HepG2 (cell line): ENCODE measurements at regions not wholly inside any gene's neighbourhood (a gene's known extent, or its start where the extent isn't known, plus 50 kb on each side); places are given as distances from the start of the nearest gene placed in this dataset.

Source experiments
- ATAC-seq: fragments of 200-7000 bp; cut with Tn5 transposase; 3 replicates; pipeline ENCODE4 v1.9.1; 2020; ENCODE audit warnings: mild to moderate bottlenecking, moderate library complexity
- BruUV-seq: library from RNA; stranded (reverse); fragments of 400-500 nt; replicated peaks from 2 replicates; lab custom pipeline; 2021; lab: Mats Ljungman, UMichigan
- CTCF ChIA-PET: fragments of 300-600 bp; formaldehyde crosslinking; extraction: SDS; loops from one replicate; lab custom pipeline; 2021; ENCODE audit warnings: low total read pairs, inconsistent platforms, low intra/inter-chr PET ratio; lab: Yijun Ruan, JAX
- POLR2A ChIA-PET: fragments of 350-600 bp; sonication (Branson Sonifier 250); formaldehyde crosslinking; loops from one replicate; lab custom pipeline; 2020; ENCODE audit warnings: antibody characterized with exemption, inconsistent platforms; lab: Yijun Ruan, JAX
- DNase-seq: peaks from one replicate; pipeline ENCODE4 v3.0.0-alpha.2; 2015; ENCODE audit warnings: low spot score
- FAIRE-seq: peaks from 3 replicates; lab custom pipeline; 2011; peaks lifted over from hg19 to GRCh38; lab: Jason Lieb, UNC
- H2AFZ ChIP-seq: one replicate; pipeline ENCODE4 v1.6.1; 2011; ENCODE audit warnings: low read length, inconsistent platforms
- H3K27ac ChIP-seq: fragments of 300-600 bp; 3 replicates; pipeline ENCODE4 v1.8.0; 2011; ENCODE audit warnings: mixed run types, mild to moderate bottlenecking, mixed read lengths, low read length, inconsistent platforms; ENCODE audit not compliant: insufficient read depth; ENCODE audit errors: extremely low read length
- H3K27me3 ChIP-seq, 2 experiments: fragments of 200-600 bp in 1 of 2; 2 replicates in 1 of 2; 3 replicates in 1 of 2; pipeline versions ENCODE4 v1.6.0 to v1.8.0; 2011; ENCODE audit warnings: low read length in 2 of 2, mild to moderate bottlenecking in 2 of 2, moderate library complexity in 2 of 2, inconsistent platforms in 1 of 2; ENCODE audit not compliant: insufficient read depth in 2 of 2, control insufficient read depth in 1 of 2
- H3K36me3 ChIP-seq, 2 experiments: fragments of 200-600 bp in 1 of 2; replicated peaks in 1 of 2; 2 replicates in 1 of 2; 3 replicates in 1 of 2; pipeline versions ENCODE4 v1.5.1 to v1.8.0; 2011; ENCODE audit warnings: low read length in 2 of 2, inconsistent platforms in 1 of 2; ENCODE audit not compliant: insufficient read depth in 2 of 2, control insufficient read depth in 1 of 2
- H3K4me1 ChIP-seq: 2 replicates; pipeline ENCODE4 v1.5.1; 2012; ENCODE audit warnings: low read length, inconsistent platforms; ENCODE audit not compliant: insufficient read depth
- H3K4me2 ChIP-seq: 2 replicates; pipeline ENCODE4 v1.6.0; 2011; ENCODE audit warnings: low read depth, low read length, inconsistent platforms
- H3K4me3 ChIP-seq, 3 experiments: fragments of 200-600 bp in 1 of 3; sonication (generic), shearing (Covaris generic) in 1 of 3; replicated peaks in 1 of 3; 2 replicates each; pipeline ENCODE4 v1.5.1; 2011 to 2016; ENCODE audit warnings: low read length in 3 of 3, inconsistent platforms in 2 of 3, low read depth in 2 of 3, mild to moderate bottlenecking in 2 of 3, control low read depth in 1 of 3, mixed read lengths in 1 of 3; ENCODE audit not compliant: insufficient read depth in 1 of 3
- H3K79me2 ChIP-seq: one replicate; pipeline ENCODE4 v1.6.1; 2011; ENCODE audit warnings: low read length, inconsistent platforms; ENCODE audit not compliant: insufficient read depth
- H3K9ac ChIP-seq: 2 replicates; pipeline ENCODE4 v1.6.0; 2011; ENCODE audit warnings: mild to moderate bottlenecking, low read depth, low read length, inconsistent platforms; ENCODE audit not compliant: insufficient read depth
- H3K9me3 ChIP-seq: 2 replicates; pipeline ENCODE4 v1.5.1; 2012; ENCODE audit warnings: mild to moderate bottlenecking, low read length
- H4K20me1 ChIP-seq: 2 replicates; pipeline ENCODE4 v1.6.0; 2011; ENCODE audit warnings: inconsistent platforms, mild to moderate bottlenecking, low read length, moderate library complexity; ENCODE audit not compliant: insufficient read depth
- DNMT3B ChIP-seq: conservative IDR thresholded peaks from 2 replicates; pipeline ENCODE4 v1.6.1; 2016; ENCODE audit warnings: missing biosample characterization, control low read depth
- GRHL1 ChIP-seq: sonication (generic); formaldehyde crosslinking; conservative IDR thresholded peaks from 2 replicates; pipeline ENCODE4 v1.8.0; 2022; ENCODE audit warnings: missing genetic modification reagents
- HIVEP1 ChIP-seq: sonication (generic); formaldehyde crosslinking; IDR thresholded peaks from 2 replicates; pipeline ENCODE4 v1.4.0; 2020; ENCODE audit warnings: mild to moderate bottlenecking, missing genetic modification reagents
- KMT2A ChIP-seq: sonication (generic); formaldehyde crosslinking; IDR thresholded peaks from 2 replicates; pipeline ENCODE4 v1.4.0; 2020; ENCODE audit warnings: missing genetic modification reagents
- ZNF432 ChIP-seq: sonication (generic); formaldehyde crosslinking; IDR thresholded peaks from 2 replicates; pipeline ENCODE4 v1.5.0; 2020; ENCODE audit warnings: missing genetic modification reagents, mild to moderate bottlenecking, borderline replicate concordance
- ZNF562 ChIP-seq: sonication (generic); formaldehyde crosslinking; IDR thresholded peaks from 2 replicates; pipeline ENCODE4 v1.8.0; 2022; ENCODE audit warnings: missing genetic modification reagents, borderline replicate concordance
- ZNF792 ChIP-seq: IDR thresholded peaks from 2 replicates; pipeline ENCODE4 v1.6.1; 2016
- WGBS: methylation state at CpG from one replicate; pipeline ENCODE4 v1.1.6; 2017; ENCODE audit warnings: low lambda C conversion rate; 5-methylcytosine and 5-hydroxymethylcytosine counted together
- in situ Hi-C: cut with HindIII; loops from 2 replicates; pipeline ENCODE4 v1.10.0; 2017; ENCODE audit warnings: low pct_unique_long_range_greater_than_20kb; ENCODE audit not compliant: extremely low pct_ligation_motif_present
- intact Hi-C: fragments of 100-400 bp; cut with micrococcal nuclease; formaldehyde crosslinking; loops from one replicate; pipeline ENCODE4 v1.10.0; 2022; ENCODE audit not compliant: unreplicated experiment
- TF ChIP-seq, protein P1 (sequence below), 2 experiments: fragments of 450-650 bp in 1 of 2; sonication (generic) in 1 of 2; formaldehyde crosslinking in 1 of 2; IDR thresholded peaks; 2 replicates each; pipeline versions ENCODE4 v1.6.1 to v1.8.0; 2016 to 2022; ENCODE audit warnings: antibody characterized with exemption in 1 of 2, mild to moderate bottlenecking in 1 of 2, missing genetic modification reagents in 1 of 2
- TF ChIP-seq, protein P2 (sequence below): conservative IDR thresholded peaks from 2 replicates; pipeline ENCODE4 v1.6.1; 2018; ENCODE audit warnings: missing genetic modification reagents
- TF ChIP-seq, protein P3 (sequence below): sonication (generic); formaldehyde crosslinking; IDR thresholded peaks from 2 replicates; pipeline ENCODE4 v1.4.0; 2020; ENCODE audit warnings: mild to moderate bottlenecking, low read depth, missing genetic modification reagents

DNA sequence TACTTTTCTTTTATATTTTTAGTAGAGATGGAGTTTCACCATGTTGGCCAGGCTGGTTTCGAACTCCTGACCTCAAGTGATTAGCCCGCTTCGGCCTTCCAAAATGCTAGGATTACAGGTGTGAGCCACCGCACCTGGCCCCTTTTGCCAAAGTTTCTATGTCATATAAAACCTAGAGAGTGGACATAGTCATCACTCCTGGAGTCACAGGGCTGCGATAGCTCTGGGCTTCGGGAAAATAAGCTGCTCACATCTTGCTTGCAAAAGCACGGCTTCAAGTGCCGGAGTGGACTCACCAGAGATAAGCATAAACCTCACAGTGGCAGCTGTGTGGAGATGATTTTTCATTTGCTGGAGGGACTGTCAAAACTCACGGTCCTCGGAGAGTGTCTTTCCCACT lies 171.2 kb downstream of the TEX29 start (continued):
- TF ChIP-seq DNMT3B (CRISPR knock-in tag) (no peak), GRHL1 (CRISPR knock-in tag) (no peak)

GRCh38 chr13:111492341-111492950 lies 172.0 kb downstream of the TEX29 start:
- no TSS peak for BruUV-seq
- Histone ChIP-seq H3K36me3 (no peaks in the 10 kb centered on the region), H3K9me3 (no peaks in the 10 kb centered on the region; the same call in 1 of the 2 replicates), H4K20me1 (no peaks in the 10 kb centered on the region), H2AFZ (no peak overlapping the region), H3K27me3 (peaks cover 0 to 19% of the 10 kb centered on the region in 2 experiments; a peak in 3 of 5 replicates), H3K4me2 (no peak overlapping the region), H3K27ac (no peak overlapping the region), H3K9ac (no peak overlapping the region), H3K4me1 (no peaks in the 10 kb centered on the region), H3K79me2 (no peaks in the 10 kb centered on the region), H3K4me3 (no peak overlapping the region)
- no peak for FAIRE-seq
- POLR2A ChIA-PET = no interaction called here
- no peak for DNase-seq
- WGBS = 39% methylated on average over 15 of the region's 18 CpGs
- no peak for ATAC-seq
- CTCF ChIA-PET = no interaction called here
- in situ Hi-C loops = no loop called here
- intact Hi-C loops = no loop called here
- TF ChIP-seq ZNF562 (CRISPR knock-in tag) = no peak
- no peak for TF ChIP-seq ZNF792
- no peak for TF ChIP-seq KMT2A
- TF ChIP-seq, protein P1, sequence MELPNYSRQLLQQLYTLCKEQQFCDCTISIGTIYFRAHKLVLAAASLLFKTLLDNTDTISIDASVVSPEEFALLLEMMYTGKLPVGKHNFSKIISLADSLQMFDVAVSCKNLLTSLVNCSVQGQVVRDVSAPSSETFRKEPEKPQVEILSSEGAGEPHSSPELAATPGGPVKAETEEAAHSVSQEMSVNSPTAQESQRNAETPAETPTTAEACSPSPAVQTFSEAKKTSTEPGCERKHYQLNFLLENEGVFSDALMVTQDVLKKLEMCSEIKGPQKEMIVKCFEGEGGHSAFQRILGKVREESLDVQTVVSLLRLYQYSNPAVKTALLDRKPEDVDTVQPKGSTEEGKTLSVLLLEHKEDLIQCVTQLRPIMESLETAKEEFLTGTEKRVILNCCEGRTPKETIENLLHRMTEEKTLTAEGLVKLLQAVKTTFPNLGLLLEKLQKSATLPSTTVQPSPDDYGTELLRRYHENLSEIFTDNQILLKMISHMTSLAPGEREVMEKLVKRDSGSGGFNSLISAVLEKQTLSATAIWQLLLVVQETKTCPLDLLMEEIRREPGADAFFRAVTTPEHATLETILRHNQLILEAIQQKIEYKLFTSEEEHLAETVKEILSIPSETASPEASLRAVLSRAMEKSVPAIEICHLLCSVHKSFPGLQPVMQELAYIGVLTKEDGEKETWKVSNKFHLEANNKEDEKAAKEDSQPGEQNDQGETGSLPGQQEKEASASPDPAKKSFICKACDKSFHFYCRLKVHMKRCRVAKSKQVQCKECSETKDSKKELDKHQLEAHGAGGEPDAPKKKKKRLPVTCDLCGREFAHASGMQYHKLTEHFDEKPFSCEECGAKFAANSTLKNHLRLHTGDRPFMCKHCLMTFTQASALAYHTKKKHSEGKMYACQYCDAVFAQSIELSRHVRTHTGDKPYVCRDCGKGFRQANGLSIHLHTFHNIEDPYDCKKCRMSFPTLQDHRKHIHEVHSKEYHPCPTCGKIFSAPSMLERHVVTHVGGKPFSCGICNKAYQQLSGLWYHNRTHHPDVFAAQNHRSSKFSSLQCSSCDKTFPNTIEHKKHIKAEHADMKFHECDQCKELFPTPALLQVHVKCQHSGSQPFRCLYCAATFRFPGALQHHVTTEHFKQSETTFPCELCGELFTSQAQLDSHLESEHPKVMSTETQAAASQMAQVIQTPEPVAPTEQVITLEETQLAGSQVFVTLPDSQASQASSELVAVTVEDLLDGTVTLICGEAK (IDR thresholded peaks at IDR 0.05) = no peak
- TF ChIP-seq, protein P1 (CRISPR knock-in tag; IDR thresholded peaks at IDR 0.05) = no peak
- no peak for TF ChIP-seq HIVEP1
- TF ChIP-seq, protein P2, sequence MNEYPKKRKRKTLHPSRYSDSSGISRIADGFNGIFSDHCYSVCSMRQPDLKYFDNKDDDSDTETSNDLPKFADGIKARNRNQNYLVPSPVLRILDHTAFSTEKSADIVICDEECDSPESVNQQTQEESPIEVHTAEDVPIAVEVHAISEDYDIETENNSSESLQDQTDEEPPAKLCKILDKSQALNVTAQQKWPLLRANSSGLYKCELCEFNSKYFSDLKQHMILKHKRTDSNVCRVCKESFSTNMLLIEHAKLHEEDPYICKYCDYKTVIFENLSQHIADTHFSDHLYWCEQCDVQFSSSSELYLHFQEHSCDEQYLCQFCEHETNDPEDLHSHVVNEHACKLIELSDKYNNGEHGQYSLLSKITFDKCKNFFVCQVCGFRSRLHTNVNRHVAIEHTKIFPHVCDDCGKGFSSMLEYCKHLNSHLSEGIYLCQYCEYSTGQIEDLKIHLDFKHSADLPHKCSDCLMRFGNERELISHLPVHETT (CRISPR knock-in tag) = no peak
- TF ChIP-seq, protein P3, sequence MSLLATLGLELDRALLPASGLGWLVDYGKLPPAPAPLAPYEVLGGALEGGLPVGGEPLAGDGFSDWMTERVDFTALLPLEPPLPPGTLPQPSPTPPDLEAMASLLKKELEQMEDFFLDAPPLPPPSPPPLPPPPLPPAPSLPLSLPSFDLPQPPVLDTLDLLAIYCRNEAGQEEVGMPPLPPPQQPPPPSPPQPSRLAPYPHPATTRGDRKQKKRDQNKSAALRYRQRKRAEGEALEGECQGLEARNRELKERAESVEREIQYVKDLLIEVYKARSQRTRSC (CRISPR knock-in tag) = no peak
- TF ChIP-seq ZNF432 (CRISPR knock-in tag) = no peak
